GM23338 (cell line): ENCODE measurements at regions not wholly inside any gene's neighbourhood (a gene's known extent, or its start where the extent isn't known, plus 50 kb on each side); places are given as distances from the start of the nearest gene placed in this dataset.

Experiments used
- ATAC-seq: fragments of 200-7000 bp; cut with Tn5 transposase; 3 replicates; pipeline ENCODE4 v1.9.1; 2020
- DNase-seq: peaks from one replicate; pipeline ENCODE4 v3.0.0-alpha.2; 2015; ENCODE audit warnings: low spot score
- H2AFZ ChIP-seq: fragments of 200-600 bp; sonication (generic); 2 replicates; pipeline ENCODE4 v1.8.0; 2016; ENCODE audit warnings: antibody characterized with exemption, mild to moderate bottlenecking, moderate library complexity
- H3F3A ChIP-seq: fragments of 200-600 bp; sonication (generic); replicated peaks from 2 replicates; pipeline ENCODE4 v1.8.0; 2017; ENCODE audit warnings: antibody characterized with exemption, mixed run types, low read depth
- H3K27ac ChIP-seq: fragments of 200-600 bp; sonication (generic); 2 replicates; pipeline ENCODE4 v1.6.1; 2016; ENCODE audit warnings: low read depth
- H3K27me3 ChIP-seq: fragments of 200-600 bp; sonication (generic); 2 replicates; pipeline ENCODE4 v1.8.0; 2016; ENCODE audit warnings: mild to moderate bottlenecking, mixed run types, moderate library complexity; ENCODE audit not compliant: insufficient read depth
- H3K36me3 ChIP-seq: fragments of 200-600 bp; sonication (generic); 2 replicates; pipeline ENCODE4 v1.8.0; 2016; ENCODE audit warnings: mild to moderate bottlenecking; ENCODE audit not compliant: insufficient read depth
- H3K4me1 ChIP-seq: fragments of 200-600 bp; sonication (generic); 2 replicates; pipeline ENCODE4 v1.8.0; 2016; ENCODE audit warnings: mild to moderate bottlenecking, moderate library complexity; ENCODE audit not compliant: insufficient read depth
- H3K4me2 ChIP-seq: fragments of 200-600 bp; sonication (generic); 2 replicates; pipeline ENCODE4 v1.7.1; 2017; ENCODE audit warnings: mixed run types
- H3K4me3 ChIP-seq: fragments of 200-600 bp; sonication (generic); 2 replicates; pipeline ENCODE4 v1.6.1; 2016; ENCODE audit warnings: mixed run types
- H3K79me2 ChIP-seq: fragments of 200-600 bp; sonication (generic); replicated peaks from 2 replicates; pipeline ENCODE4 v1.8.0; 2017; ENCODE audit warnings: mild to moderate bottlenecking; ENCODE audit not compliant: insufficient read depth
- H3K9me2 ChIP-seq: fragments of 200-600 bp; sonication (generic); 2 replicates; pipeline ENCODE4 v1.8.0; 2017; ENCODE audit not compliant: insufficient read depth
- H4K20me1 ChIP-seq: fragments of 200-600 bp; sonication (generic); replicated peaks from 2 replicates; pipeline ENCODE4 v1.8.0; 2017; ENCODE audit warnings: mild to moderate bottlenecking; ENCODE audit not compliant: insufficient read depth
- H3K27ac Mint-ChIP-seq: 2 replicates; pipeline ENCODE4 v1.8.0; 2020; ENCODE audit warnings: inconsistent platforms, mild to moderate bottlenecking, moderate library complexity, mixed read lengths
- H3K27me3 Mint-ChIP-seq: 3 replicates; pipeline ENCODE4 v1.8.0; 2022; ENCODE audit warnings: low read depth, mild to moderate bottlenecking, moderate library complexity, mixed read lengths, inconsistent platforms; ENCODE audit not compliant: insufficient read depth, poor library complexity
- H3K36me3 Mint-ChIP-seq: 3 replicates; pipeline ENCODE4 v1.8.0; 2021; ENCODE audit warnings: low read depth, mild to moderate bottlenecking, inconsistent platforms, moderate library complexity, mixed read lengths
- H3K4me1 Mint-ChIP-seq: 3 replicates; pipeline ENCODE4 v1.8.0; 2020; ENCODE audit warnings: mild to moderate bottlenecking, inconsistent platforms, mixed read lengths
- H3K4me3 Mint-ChIP-seq: 3 replicates; pipeline ENCODE4 v1.8.0; 2021; ENCODE audit warnings: moderate library complexity, mild to moderate bottlenecking, inconsistent platforms, mixed read lengths
- H3K9me3 Mint-ChIP-seq: 3 replicates; pipeline ENCODE4 v1.8.0; 2020; ENCODE audit warnings: moderate library complexity, mild to moderate bottlenecking, inconsistent platforms, mixed read lengths
- CREB1 ChIP-seq: fragments of 250-450 bp; sonication (Bioruptor Pico); IDR thresholded peaks from 2 replicates; pipeline ENCODE4 v1.5.0; 2020; ENCODE audit warnings: low read depth, mild to moderate bottlenecking, moderate library complexity
- EZH2 ChIP-seq: fragments of 200-600 bp; sonication (generic); IDR thresholded peaks from one replicate; pipeline ENCODE4 v1.8.0; 2017; ENCODE audit warnings: antibody characterized with exemption, mild to moderate bottlenecking, low read depth; ENCODE audit not compliant: unreplicated experiment
- EZH2phosphoT487 ChIP-seq: fragments of 200-600 bp; sonication (generic); IDR thresholded peaks from one replicate; pipeline ENCODE4 v1.8.1; 2018; ENCODE audit warnings: antibody characterized with exemption; ENCODE audit not compliant: unreplicated experiment
- JUNB ChIP-seq: IDR thresholded peaks from one replicate; pipeline ENCODE4 v1.6.1; 2016; ENCODE audit warnings: antibody characterized with exemption; ENCODE audit not compliant: unreplicated experiment
- NANOG ChIP-seq: IDR thresholded peaks from 2 replicates; pipeline ENCODE4 v1.6.1; 2016; ENCODE audit warnings: antibody characterized with exemption, borderline replicate concordance
- POLR2AphosphoS5 ChIP-seq: IDR thresholded peaks from 2 replicates; pipeline ENCODE4 v1.6.1; 2016; ENCODE audit warnings: antibody characterized with exemption, low read depth
- STAT1 ChIP-seq: IDR thresholded peaks from one replicate; pipeline ENCODE4 v1.6.1; 2016; ENCODE audit warnings: antibody characterized with exemption; ENCODE audit not compliant: unreplicated experiment
- ZNF331 ChIP-seq: fragments of 250-450 bp; sonication (Bioruptor Pico); IDR thresholded peaks from 2 replicates; pipeline ENCODE4 v1.5.0; 2020; ENCODE audit warnings: low read depth, mild to moderate bottlenecking, moderate library complexity
- TF ChIP-seq, protein P1 (sequence below): IDR thresholded peaks from 2 replicates; pipeline ENCODE4 v1.6.1; 2016; ENCODE audit warnings: antibody characterized with exemption
- TF ChIP-seq, protein P2 (sequence below), 2 experiments: fragments of 200-600 bp in 1 of 2; sonication (generic) in 1 of 2; conservative IDR thresholded peaks; 2 replicates each; pipeline versions ENCODE4 v1.5.1 to v1.6.1; 2016 to 2017; ENCODE audit warnings: antibody characterized with exemption in 2 of 2, low read depth in 2 of 2, mild to moderate bottlenecking in 2 of 2, moderate library complexity in 1 of 2
- TF ChIP-seq, protein P3 (sequence below): IDR thresholded peaks from one replicate; pipeline ENCODE4 v1.6.1; 2018; ENCODE audit warnings: antibody characterized with exemption; ENCODE audit not compliant: unreplicated experiment
- TF ChIP-seq, protein P4 (sequence below): fragments of 250-450 bp; sonication (Bioruptor Pico); IDR thresholded peaks from 2 replicates; pipeline ENCODE4 v1.5.0; 2020; ENCODE audit warnings: mild to moderate bottlenecking, moderate library complexity

DNA sequence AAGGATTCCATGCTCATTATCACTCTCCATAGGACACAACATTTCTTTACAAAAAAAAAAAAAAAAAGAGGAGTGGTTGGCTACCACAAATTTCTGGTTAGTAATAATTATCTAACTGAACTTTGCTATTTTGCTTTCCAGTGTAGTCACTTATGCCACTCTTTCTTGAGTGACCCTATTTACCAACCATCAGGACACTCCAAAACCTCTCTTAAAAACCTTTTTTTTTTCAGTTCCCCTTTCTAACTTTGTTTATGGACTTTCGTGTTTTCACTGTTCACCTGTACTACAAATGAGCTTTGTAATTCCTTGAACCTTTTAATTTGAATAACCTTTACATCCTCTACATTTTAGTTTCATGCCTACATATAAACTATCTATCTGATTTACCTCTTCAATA, 686.5 kb upstream of the PCDH9 start (continued):
- TF ChIP-seq, protein P1, sequence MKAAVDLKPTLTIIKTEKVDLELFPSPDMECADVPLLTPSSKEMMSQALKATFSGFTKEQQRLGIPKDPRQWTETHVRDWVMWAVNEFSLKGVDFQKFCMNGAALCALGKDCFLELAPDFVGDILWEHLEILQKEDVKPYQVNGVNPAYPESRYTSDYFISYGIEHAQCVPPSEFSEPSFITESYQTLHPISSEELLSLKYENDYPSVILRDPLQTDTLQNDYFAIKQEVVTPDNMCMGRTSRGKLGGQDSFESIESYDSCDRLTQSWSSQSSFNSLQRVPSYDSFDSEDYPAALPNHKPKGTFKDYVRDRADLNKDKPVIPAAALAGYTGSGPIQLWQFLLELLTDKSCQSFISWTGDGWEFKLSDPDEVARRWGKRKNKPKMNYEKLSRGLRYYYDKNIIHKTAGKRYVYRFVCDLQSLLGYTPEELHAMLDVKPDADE: no peak
- TF ChIP-seq EZH2 (no peak), EZH2phosphoT487 (no peak), JUNB (no peak)

DNA sequence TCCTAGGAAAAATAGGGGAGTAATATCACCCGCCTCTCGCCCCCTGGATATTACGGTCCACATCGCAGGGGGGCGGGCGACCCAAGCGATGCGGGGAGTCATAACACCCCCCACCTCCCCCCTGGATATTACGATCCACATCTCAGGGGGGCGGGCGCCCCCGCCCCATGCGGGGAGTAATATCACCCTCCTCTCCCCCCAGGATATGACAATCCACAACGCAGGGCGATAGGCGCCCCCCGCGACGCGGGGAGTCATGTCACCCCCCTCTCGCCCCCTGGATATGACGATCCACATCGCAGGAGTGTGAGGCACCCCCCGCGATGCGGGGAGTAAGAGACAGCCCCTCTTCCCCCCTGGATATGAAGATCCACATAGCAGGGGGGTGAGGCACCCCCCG, 684.4 kb upstream of the PCDH9 start:
- Histone ChIP-seq H3K4me2 (no peak overlapping the region), H4K20me1 (no peaks in the 10 kb centered on the region), H3K4me3 (no peak overlapping the region), H3K79me2 (no peaks in the 10 kb centered on the region), H3K9me2 (no peaks in the 10 kb centered on the region), H2AFZ (no peak overlapping the region), H3F3A (no peaks in the 10 kb centered on the region), H3K27me3 (no peaks in the 10 kb centered on the region), H3K27ac (no peak overlapping the region), H3K4me1 (no peaks in the 10 kb centered on the region), H3K36me3 (no peaks in the 10 kb centered on the region)
- ATAC-seq: no peak
- no peaks in the 10 kb centered on the region for H3K27me3 Mint-ChIP-seq
- no peak overlapping the region for H3K4me3 Mint-ChIP-seq
- H3K27ac Mint-ChIP-seq: no peak overlapping the region
- DNase-seq: no peak
- no peaks in the 10 kb centered on the region for H3K4me1 Mint-ChIP-seq
- H3K9me3 Mint-ChIP-seq: peaks cover 5% of the 10 kb centered on the region; the same call in 1 of the 3 replicates
- H3K36me3 Mint-ChIP-seq: no peaks in the 10 kb centered on the region
- no peak for TF ChIP-seq STAT1
- TF ChIP-seq, protein P2, sequence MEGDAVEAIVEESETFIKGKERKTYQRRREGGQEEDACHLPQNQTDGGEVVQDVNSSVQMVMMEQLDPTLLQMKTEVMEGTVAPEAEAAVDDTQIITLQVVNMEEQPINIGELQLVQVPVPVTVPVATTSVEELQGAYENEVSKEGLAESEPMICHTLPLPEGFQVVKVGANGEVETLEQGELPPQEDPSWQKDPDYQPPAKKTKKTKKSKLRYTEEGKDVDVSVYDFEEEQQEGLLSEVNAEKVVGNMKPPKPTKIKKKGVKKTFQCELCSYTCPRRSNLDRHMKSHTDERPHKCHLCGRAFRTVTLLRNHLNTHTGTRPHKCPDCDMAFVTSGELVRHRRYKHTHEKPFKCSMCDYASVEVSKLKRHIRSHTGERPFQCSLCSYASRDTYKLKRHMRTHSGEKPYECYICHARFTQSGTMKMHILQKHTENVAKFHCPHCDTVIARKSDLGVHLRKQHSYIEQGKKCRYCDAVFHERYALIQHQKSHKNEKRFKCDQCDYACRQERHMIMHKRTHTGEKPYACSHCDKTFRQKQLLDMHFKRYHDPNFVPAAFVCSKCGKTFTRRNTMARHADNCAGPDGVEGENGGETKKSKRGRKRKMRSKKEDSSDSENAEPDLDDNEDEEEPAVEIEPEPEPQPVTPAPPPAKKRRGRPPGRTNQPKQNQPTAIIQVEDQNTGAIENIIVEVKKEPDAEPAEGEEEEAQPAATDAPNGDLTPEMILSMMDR (conservative IDR thresholded peaks at IDR 0.05; ENCODE audit: low read depth in 2 of 2): no peak
- TF ChIP-seq POLR2AphosphoS5: no peak
- no peak for TF ChIP-seq EZH2
- no peak for TF ChIP-seq NANOG
- TF ChIP-seq, protein P3, sequence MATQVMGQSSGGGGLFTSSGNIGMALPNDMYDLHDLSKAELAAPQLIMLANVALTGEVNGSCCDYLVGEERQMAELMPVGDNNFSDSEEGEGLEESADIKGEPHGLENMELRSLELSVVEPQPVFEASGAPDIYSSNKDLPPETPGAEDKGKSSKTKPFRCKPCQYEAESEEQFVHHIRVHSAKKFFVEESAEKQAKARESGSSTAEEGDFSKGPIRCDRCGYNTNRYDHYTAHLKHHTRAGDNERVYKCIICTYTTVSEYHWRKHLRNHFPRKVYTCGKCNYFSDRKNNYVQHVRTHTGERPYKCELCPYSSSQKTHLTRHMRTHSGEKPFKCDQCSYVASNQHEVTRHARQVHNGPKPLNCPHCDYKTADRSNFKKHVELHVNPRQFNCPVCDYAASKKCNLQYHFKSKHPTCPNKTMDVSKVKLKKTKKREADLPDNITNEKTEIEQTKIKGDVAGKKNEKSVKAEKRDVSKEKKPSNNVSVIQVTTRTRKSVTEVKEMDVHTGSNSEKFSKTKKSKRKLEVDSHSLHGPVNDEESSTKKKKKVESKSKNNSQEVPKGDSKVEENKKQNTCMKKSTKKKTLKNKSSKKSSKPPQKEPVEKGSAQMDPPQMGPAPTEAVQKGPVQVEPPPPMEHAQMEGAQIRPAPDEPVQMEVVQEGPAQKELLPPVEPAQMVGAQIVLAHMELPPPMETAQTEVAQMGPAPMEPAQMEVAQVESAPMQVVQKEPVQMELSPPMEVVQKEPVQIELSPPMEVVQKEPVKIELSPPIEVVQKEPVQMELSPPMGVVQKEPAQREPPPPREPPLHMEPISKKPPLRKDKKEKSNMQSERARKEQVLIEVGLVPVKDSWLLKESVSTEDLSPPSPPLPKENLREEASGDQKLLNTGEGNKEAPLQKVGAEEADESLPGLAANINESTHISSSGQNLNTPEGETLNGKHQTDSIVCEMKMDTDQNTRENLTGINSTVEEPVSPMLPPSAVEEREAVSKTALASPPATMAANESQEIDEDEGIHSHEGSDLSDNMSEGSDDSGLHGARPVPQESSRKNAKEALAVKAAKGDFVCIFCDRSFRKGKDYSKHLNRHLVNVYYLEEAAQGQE: no peak
- TF ChIP-seq ZNF331 (CRISPR knock-in tag): no peak
- TF ChIP-seq CREB1 (CRISPR knock-in tag): no peak
- TF ChIP-seq, protein P4, sequence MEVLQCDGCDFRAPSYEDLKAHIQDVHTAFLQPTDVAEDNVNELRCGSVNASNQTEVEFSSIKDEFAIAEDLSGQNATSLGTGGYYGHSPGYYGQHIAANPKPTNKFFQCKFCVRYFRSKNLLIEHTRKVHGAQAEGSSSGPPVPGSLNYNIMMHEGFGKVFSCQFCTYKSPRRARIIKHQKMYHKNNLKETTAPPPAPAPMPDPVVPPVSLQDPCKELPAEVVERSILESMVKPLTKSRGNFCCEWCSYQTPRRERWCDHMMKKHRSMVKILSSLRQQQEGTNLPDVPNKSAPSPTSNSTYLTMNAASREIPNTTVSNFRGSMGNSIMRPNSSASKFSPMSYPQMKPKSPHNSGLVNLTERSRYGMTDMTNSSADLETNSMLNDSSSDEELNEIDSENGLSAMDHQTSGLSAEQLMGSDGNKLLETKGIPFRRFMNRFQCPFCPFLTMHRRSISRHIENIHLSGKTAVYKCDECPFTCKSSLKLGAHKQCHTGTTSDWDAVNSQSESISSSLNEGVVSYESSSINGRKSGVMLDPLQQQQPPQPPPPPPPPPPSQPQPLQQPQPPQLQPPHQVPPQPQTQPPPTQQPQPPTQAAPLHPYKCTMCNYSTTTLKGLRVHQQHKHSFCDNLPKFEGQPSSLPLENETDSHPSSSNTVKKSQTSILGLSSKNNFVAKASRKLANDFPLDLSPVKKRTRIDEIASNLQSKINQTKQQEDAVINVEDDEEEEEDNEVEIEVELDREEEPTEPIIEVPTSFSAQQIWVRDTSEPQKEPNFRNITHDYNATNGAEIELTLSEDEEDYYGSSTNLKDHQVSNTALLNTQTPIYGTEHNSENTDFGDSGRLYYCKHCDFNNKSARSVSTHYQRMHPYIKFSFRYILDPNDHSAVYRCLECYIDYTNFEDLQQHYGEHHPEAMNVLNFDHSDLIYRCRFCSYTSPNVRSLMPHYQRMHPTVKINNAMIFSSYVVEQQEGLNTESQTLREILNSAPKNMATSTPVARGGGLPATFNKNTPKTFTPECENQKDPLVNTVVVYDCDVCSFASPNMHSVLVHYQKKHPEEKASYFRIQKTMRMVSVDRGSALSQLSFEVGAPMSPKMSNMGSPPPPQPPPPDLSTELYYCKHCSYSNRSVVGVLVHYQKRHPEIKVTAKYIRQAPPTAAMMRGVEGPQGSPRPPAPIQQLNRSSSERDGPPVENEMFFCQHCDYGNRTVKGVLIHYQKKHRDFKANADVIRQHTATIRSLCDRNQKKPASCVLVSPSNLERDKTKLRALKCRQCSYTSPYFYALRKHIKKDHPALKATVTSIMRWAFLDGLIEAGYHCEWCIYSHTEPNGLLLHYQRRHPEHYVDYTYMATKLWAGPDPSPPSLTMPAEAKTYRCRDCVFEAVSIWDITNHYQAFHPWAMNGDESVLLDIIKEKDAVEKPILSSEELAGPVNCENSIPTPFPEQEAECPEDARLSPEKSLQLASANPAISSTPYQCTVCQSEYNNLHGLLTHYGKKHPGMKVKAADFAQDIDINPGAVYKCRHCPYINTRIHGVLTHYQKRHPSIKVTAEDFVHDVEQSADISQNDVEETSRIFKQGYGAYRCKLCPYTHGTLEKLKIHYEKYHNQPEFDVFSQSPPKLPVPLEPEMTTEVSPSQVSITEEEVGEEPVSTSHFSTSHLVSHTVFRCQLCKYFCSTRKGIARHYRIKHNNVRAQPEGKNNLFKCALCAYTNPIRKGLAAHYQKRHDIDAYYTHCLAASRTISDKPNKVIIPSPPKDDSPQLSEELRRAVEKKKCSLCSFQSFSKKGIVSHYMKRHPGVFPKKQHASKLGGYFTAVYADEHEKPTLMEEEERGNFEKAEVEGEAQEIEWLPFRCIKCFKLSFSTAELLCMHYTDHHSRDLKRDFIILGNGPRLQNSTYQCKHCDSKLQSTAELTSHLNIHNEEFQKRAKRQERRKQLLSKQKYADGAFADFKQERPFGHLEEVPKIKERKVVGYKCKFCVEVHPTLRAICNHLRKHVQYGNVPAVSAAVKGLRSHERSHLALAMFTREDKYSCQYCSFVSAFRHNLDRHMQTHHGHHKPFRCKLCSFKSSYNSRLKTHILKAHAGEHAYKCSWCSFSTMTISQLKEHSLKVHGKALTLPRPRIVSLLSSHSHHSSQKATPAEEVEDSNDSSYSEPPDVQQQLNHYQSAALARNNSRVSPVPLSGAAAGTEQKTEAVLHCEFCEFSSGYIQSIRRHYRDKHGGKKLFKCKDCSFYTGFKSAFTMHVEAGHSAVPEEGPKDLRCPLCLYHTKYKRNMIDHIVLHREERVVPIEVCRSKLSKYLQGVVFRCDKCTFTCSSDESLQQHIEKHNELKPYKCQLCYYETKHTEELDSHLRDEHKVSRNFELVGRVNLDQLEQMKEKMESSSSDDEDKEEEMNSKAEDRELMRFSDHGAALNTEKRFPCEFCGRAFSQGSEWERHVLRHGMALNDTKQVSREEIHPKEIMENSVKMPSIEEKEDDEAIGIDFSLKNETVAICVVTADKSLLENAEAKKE: no peak
- TF ChIP-seq, protein P1: no peak
- TF ChIP-seq EZH2phosphoT487: no peak
- no peak for TF ChIP-seq JUNB
